Daoy (cell line): ENCODE measurements at regions not wholly inside any gene's neighbourhood (a gene's known extent, or its start where the extent isn't known, plus 50 kb on each side); places are given as distances from the start of the nearest gene placed in this dataset.
"Not testable (repeated sequence)": the region's sequence is repeated elsewhere in the genome, so short reads cannot be mapped to it uniquely, and the experiment has no call there.

Experiments
- DNase-seq: peaks from one replicate; pipeline ENCODE4 v3.0.0-alpha.2; 2015; ENCODE audit warnings: low read depth

DNA sequence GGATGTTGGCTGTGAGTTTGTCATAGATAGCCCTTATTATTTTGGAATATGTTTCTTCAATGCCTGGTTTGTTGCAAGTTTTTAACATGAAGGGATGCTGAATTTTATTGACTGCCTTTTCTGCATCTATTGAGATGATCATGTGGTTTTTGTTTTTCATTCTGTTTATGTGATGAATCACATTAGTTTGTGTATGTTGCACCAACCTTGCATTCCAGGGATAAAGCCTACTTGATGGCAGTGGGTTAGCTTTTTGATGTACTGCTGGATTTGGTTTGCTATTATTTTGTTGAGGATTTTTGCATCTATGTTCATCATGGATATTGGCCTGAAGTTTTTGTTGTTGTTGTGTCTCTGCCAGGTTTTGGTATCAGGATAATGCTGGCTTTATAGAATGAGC lies 225.6 kb downstream of the PCSK1 start:
- no peak for DNase-seq

GRCh38 chr5:96203761-96204160 lies 229.3 kb downstream of the PCSK1 start:
- DNase-seq: peak; percentile 34

DNA sequence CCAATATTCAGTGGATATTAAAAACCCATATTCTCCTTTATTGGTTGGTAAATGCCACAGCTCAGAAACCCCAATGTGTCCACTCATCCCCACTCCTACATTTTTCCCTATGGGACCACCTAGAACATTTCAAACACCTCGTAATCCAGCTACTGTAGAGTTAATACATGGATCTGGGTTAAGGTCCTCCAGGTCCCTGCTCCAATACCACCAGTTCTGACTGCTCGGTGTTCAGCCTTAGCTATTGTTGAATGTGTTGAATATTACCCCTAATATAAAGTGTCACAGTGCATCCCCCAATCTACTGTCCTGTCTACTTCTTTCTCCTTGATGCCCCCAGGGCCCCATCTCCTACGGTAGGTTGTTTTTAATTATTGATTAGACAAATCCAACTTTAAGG lies 231.5 kb downstream of the PCSK1 start:
- DNase-seq: no peak

DNA sequence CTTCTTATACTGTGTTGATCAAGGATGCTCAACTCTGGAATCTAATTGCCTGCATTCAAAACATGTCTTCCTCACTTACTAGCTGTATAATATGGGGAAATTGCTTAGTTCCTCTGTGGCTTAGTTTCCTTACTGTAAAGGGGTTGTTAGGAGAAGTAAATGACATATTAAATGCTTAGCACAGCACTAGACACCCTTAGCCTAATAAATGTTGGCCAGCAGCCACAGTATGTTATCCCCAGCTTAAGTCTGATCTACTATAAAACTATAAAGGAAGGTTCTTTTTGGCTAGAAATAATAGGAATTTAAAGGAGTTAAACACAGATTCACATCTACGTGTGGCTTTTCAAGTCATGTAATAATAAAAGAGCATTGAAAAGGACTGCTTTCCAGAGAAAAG lies 232.4 kb downstream of the PCSK1 start:
- DNase-seq: no peak

GRCh38 chr5:96199713-96200183 lies 233.3 kb downstream of the PCSK1 start:
- no peak for DNase-seq

DNA sequence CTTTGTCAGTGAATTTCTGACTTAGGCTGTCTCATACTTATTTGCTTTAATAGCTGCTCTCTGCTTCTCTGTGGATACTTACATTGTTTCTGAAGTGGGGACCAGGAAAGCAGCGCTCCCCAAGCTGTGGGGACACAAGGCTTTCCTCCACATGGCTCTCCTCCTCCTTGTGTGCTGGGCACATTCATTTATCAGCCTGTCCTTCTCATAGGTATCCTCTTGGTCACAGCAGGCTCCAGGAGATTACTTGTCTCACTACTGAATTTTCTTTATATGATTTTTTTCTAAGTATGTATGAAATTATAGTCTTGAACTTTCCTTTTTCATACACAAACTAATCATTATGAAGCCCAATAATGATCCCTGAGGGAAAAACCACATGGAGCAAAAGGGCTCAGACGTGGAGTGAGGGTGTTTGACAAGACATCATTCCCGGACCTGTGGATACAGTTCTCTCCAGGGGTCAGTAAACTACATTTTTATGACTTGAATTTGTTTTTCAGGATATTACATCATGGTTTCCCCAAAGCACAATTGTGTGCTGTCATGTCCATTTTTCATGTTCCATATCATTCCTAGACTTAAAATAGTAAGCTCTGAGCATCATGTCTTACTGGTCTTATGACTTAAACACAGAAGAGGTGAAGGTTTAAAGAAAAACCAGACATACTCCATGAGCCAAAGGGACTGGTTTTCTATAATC lies 234.5 kb downstream of the PCSK1 start:
- no peak for DNase-seq

- DNase-seq: not testable (repeated sequence)
These were observed 235.3 kb downstream of the PCSK1 start for GRCh38 chr5:96197767-96198166.

- no peak for DNase-seq
These were observed 235.7 kb upstream of the ELL2 start for GRCh38 chr5:96197347-96197746.

GRCh38 chr5:96196890-96197289 lies 235.2 kb upstream of the ELL2 start:
- DNase-seq: no peak

GRCh38 chr5:96196407-96196806 lies 234.8 kb upstream of the ELL2 start:
- DNase-seq: no peak

- no peak for DNase-seq
These were observed 233.5 kb upstream of the ELL2 start for GRCh38 chr5:96195123-96195522.

GRCh38 chr5:96194593-96194992 lies 232.9 kb upstream of the ELL2 start:
- no peak for DNase-seq

- DNase-seq: no peak
These were observed 232.3 kb upstream of the ELL2 start for GRCh38 chr5:96193946-96194345.

GRCh38 chr5:96189987-96190386 lies 228.3 kb upstream of the ELL2 start:
- no peak for DNase-seq

GRCh38 chr5:96189028-96189826 lies 227.6 kb upstream of the ELL2 start:
- no peak for DNase-seq

GRCh38 chr5:96187309-96188027 lies 225.8 kb upstream of the ELL2 start:
- DNase-seq: no peak

GRCh38 chr5:96184510-96184909 lies 222.9 kb upstream of the ELL2 start:
- not testable (repeated sequence) for DNase-seq

DNA sequence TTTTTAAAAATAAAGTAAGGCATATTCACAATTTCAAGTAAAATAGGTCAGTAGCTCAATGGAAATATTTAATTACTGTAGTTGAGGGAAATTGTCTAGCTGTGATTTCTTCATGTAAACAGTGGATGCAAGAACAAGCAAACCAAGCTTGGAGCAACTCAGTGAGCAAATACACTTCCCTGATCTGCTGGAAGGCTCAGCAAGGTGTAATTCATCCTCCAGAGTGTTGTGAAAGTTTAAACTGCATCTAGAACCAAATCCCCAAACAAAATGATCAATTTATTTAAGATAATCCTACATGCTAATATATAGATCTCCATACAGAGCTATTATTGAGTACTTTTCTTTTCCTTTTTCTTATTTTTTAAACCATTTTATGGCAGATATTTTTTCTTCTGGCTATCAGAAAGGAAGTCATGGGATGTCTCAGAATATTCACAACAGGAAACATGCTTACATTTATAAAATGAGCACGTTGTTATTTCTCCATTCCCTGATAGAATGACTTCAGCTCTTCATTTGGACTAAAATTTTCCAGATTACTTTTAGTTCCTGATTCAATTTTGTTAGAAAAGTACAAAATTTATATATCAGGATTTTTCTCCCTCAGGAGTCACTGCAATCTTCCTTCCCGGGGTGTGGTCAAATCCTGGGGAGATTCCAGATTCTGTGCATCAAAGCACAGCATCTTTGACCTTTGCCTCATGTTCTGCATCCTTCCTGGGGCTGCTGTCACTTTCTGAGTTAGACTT lies 219.2 kb upstream of the ELL2 start:
- DNase-seq: no peak

- DNase-seq: peak; percentile 16
These were observed 215.7 kb upstream of the ELL2 start for GRCh38 chr5:96177303-96177869.

- no peak for DNase-seq
These were observed 214.4 kb upstream of the ELL2 start for GRCh38 chr5:96176022-96176421.

DNA sequence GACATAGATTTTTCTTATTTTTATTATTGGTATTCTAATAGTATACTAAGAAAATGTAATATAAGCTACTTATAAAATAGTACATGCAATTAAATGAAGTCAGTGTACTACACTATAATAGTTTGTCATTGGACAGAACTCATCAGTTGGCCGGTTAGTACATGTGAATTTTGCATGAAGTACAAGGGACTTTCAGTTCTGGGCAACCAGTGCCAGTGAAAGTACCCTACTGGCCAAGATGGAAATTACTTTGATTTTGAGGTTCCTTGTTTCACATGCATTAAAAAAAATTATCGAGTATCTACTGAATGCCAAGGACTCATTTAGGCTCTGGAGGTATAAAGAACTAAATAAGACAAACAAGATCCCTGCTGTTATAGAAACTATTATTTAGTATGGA lies 213.4 kb upstream of the ELL2 start:
- peak; percentile 9 for DNase-seq

DNA sequence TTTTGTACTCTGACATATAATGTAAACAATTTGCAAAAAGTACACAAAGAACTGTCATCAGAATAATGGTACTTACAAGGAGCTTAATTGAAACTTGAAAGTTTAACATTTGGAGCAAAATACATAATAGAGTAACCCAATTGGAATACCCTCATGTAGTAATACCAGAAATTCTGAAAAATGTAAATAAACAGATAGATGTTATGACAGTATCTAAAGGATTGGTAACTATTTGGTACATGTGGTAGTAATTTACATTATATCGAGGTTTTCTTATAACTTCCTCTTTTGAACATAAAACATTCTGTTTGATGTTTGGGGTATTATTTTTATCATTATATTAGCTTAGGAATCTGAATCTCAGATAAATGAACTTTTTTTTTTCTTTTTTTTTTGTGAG lies 211.7 kb upstream of the ELL2 start:
- no peak for DNase-seq
